ENCODE measurements at regions not wholly inside any gene's neighbourhood (a gene's known extent, or its start where the extent isn't known, plus 50 kb on each side); places are given as distances from the start of the nearest gene placed in this dataset.

- TF ChIP-seq, protein P1, sequence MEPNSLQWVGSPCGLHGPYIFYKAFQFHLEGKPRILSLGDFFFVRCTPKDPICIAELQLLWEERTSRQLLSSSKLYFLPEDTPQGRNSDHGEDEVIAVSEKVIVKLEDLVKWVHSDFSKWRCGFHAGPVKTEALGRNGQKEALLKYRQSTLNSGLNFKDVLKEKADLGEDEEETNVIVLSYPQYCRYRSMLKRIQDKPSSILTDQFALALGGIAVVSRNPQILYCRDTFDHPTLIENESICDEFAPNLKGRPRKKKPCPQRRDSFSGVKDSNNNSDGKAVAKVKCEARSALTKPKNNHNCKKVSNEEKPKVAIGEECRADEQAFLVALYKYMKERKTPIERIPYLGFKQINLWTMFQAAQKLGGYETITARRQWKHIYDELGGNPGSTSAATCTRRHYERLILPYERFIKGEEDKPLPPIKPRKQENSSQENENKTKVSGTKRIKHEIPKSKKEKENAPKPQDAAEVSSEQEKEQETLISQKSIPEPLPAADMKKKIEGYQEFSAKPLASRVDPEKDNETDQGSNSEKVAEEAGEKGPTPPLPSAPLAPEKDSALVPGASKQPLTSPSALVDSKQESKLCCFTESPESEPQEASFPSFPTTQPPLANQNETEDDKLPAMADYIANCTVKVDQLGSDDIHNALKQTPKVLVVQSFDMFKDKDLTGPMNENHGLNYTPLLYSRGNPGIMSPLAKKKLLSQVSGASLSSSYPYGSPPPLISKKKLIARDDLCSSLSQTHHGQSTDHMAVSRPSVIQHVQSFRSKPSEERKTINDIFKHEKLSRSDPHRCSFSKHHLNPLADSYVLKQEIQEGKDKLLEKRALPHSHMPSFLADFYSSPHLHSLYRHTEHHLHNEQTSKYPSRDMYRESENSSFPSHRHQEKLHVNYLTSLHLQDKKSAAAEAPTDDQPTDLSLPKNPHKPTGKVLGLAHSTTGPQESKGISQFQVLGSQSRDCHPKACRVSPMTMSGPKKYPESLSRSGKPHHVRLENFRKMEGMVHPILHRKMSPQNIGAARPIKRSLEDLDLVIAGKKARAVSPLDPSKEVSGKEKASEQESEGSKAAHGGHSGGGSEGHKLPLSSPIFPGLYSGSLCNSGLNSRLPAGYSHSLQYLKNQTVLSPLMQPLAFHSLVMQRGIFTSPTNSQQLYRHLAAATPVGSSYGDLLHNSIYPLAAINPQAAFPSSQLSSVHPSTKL (CRISPR knock-in tag; IDR thresholded peaks at IDR 0.05) = no peak
- no peak for TF ChIP-seq ZNF180 (CRISPR knock-in tag; IDR thresholded peaks at IDR 0.05; ENCODE audit: borderline replicate concordance, low read depth)
- no peak for TF ChIP-seq ZNF747 (CRISPR knock-in tag; IDR thresholded peaks at IDR 0.05; ENCODE audit: borderline replicate concordance)
- TF ChIP-seq, protein P2, sequence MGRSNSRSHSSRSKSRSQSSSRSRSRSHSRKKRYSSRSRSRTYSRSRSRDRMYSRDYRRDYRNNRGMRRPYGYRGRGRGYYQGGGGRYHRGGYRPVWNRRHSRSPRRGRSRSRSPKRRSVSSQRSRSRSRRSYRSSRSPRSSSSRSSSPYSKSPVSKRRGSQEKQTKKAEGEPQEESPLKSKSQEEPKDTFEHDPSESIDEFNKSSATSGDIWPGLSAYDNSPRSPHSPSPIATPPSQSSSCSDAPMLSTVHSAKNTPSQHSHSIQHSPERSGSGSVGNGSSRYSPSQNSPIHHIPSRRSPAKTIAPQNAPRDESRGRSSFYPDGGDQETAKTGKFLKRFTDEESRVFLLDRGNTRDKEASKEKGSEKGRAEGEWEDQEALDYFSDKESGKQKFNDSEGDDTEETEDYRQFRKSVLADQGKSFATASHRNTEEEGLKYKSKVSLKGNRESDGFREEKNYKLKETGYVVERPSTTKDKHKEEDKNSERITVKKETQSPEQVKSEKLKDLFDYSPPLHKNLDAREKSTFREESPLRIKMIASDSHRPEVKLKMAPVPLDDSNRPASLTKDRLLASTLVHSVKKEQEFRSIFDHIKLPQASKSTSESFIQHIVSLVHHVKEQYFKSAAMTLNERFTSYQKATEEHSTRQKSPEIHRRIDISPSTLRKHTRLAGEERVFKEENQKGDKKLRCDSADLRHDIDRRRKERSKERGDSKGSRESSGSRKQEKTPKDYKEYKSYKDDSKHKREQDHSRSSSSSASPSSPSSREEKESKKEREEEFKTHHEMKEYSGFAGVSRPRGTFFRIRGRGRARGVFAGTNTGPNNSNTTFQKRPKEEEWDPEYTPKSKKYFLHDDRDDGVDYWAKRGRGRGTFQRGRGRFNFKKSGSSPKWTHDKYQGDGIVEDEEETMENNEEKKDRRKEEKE (IDR thresholded peaks at IDR 0.05) = no peak
- no peak for TF ChIP-seq ARID4A (CRISPR knock-in tag; IDR thresholded peaks at IDR 0.05; ENCODE audit: borderline replicate concordance)
- TF ChIP-seq KMT2A (CRISPR knock-in tag; IDR thresholded peaks at IDR 0.05) = no peak
- 0 out of 2 replicates have a peak, but pooled peaks have one; percentile 36 for TF ChIP-seq KAT8 (CRISPR knock-in tag; IDR thresholded peaks at IDR 0.05)
Measured at GRCh38 chr15:92714477-92715401, 59.2 kb upstream of the FAM174B start (continued).
